ENCODE measurements at regions not wholly inside any gene's neighbourhood (a gene's known extent, or its start where the extent isn't known, plus 50 kb on each side); places are given as distances from the start of the nearest gene placed in this dataset.

- Histone ChIP-seq H3K27ac (ENCODE audit: low read depth, low read length, poor library complexity, severe bottlenecking) (no peak overlapping the region), H3K4me3 (ENCODE audit: low read depth, low read length, poor library complexity, severe bottlenecking) (no peak overlapping the region), H2AFZ (ENCODE audit: low read length) (no peak overlapping the region), H4K20me1 (ENCODE audit: insufficient read depth, low read length) (no peaks in the 10 kb centered on the region), H3F3A (ENCODE audit: insufficient read depth, low read length) (no peaks in the 10 kb centered on the region), H3K4me2 (ENCODE audit: low read length) (no peak overlapping the region), H3K9me3 (ENCODE audit: low read length) (peaks cover 17% of the 10 kb centered on the region; the same call in 1 of the 2 replicates), H3K36me3 (ENCODE audit: insufficient read depth, low read length) (no peaks in the 10 kb centered on the region; the same call in 1 of the 2 replicates), H3K9ac (ENCODE audit: low read length) (no peak overlapping the region), H3K4me1 (ENCODE audit: insufficient read depth, low read length, severe bottlenecking) (no peaks in the 10 kb centered on the region), H3K9me2 (ENCODE audit: low read depth, low read length) (no peaks in the 10 kb centered on the region), H3K27me3 (ENCODE audit: insufficient read depth, low read length) (peaks cover 27% of the 10 kb centered on the region; the same call in 1 of the 2 replicates), H3K79me2 (ENCODE audit: insufficient read depth, low read length) (no peaks in the 10 kb centered on the region)
- no peak for TF ChIP-seq EZH2 (IDR thresholded peaks at IDR 0.05; ENCODE audit: borderline replicate concordance, low read length)
- TF ChIP-seq CTCF (IDR thresholded peaks at IDR 0.05; ENCODE audit: low read length) = no peak
Observed at GRCh38 chr14:50018933-50019210, 97.5 kb downstream of the VCPKMT start.

GRCh38 chr14:50020184-50020583 lies 96.2 kb downstream of the VCPKMT start:
- Histone ChIP-seq H3K36me3 (ENCODE audit: insufficient read depth, low read length) (no peaks in the 10 kb centered on the region; the same call in 1 of the 2 replicates), H3K27me3 (ENCODE audit: insufficient read depth, low read length) (peaks cover 25% of the 10 kb centered on the region; the same call in 1 of the 2 replicates), H3K27ac (ENCODE audit: low read depth, low read length, poor library complexity, severe bottlenecking) (no peak overlapping the region), H2AFZ (ENCODE audit: low read length) (no peak overlapping the region), H3K9ac (ENCODE audit: low read length) (no peak overlapping the region), H3K9me2 (ENCODE audit: low read depth, low read length) (no peaks in the 10 kb centered on the region), H4K20me1 (ENCODE audit: insufficient read depth, low read length) (no peaks in the 10 kb centered on the region), H3K79me2 (ENCODE audit: insufficient read depth, low read length) (no peaks in the 10 kb centered on the region), H3F3A (ENCODE audit: insufficient read depth, low read length) (no peaks in the 10 kb centered on the region), H3K4me3 (ENCODE audit: low read depth, low read length, poor library complexity, severe bottlenecking) (no peak overlapping the region), H3K9me3 (ENCODE audit: low read length) (peaks cover 17% of the 10 kb centered on the region; the same call in 1 of the 2 replicates), H3K4me1 (ENCODE audit: insufficient read depth, low read length, severe bottlenecking) (no peaks in the 10 kb centered on the region), H3K4me2 (ENCODE audit: low read length) (no peak overlapping the region)
- TF ChIP-seq EZH2 (IDR thresholded peaks at IDR 0.05; ENCODE audit: borderline replicate concordance, low read length) (no peak), CTCF (IDR thresholded peaks at IDR 0.05; ENCODE audit: low read length) (no peak)

- Histone ChIP-seq H3K4me3 (ENCODE audit: low read depth, low read length, poor library complexity, severe bottlenecking) (no peak overlapping the region), H3K27me3 (ENCODE audit: insufficient read depth, low read length) (peaks cover 19% of the 10 kb centered on the region; the same call in 1 of the 2 replicates), H3K4me2 (ENCODE audit: low read length) (no peak overlapping the region), H3K79me2 (ENCODE audit: insufficient read depth, low read length) (no peaks in the 10 kb centered on the region), H3K9me3 (ENCODE audit: low read length) (peaks cover 21% of the 10 kb centered on the region), H3K36me3 (ENCODE audit: insufficient read depth, low read length) (peaks cover 4% of the 10 kb centered on the region; the same call in 1 of the 2 replicates), H3K9me2 (ENCODE audit: low read depth, low read length) (no peaks in the 10 kb centered on the region), H4K20me1 (ENCODE audit: insufficient read depth, low read length) (no peaks in the 10 kb centered on the region), H2AFZ (ENCODE audit: low read length) (no peak overlapping the region), H3K9ac (ENCODE audit: low read length) (no peak overlapping the region), H3K4me1 (ENCODE audit: insufficient read depth, low read length, severe bottlenecking) (no peaks in the 10 kb centered on the region), H3F3A (ENCODE audit: insufficient read depth, low read length) (no peaks in the 10 kb centered on the region), H3K27ac (ENCODE audit: low read depth, low read length, poor library complexity, severe bottlenecking) (no peak overlapping the region)
- TF ChIP-seq EZH2 (IDR thresholded peaks at IDR 0.05; ENCODE audit: borderline replicate concordance, low read length) (no peak), CTCF (IDR thresholded peaks at IDR 0.05; ENCODE audit: low read length) (no peak)
Observed at GRCh38 chr14:50020799-50021198, 95.6 kb downstream of the VCPKMT start.
